OCI-LY3 (cell line): ENCODE measurements at regions not wholly inside any gene's neighbourhood (a gene's known extent, or its start where the extent isn't known, plus 50 kb on each side); places are given as distances from the start of the nearest gene placed in this dataset.

ENCODE experiments used
- H2AFZ ChIP-seq: fragments of 200-600, 300-600 bp; shearing (Covaris generic); 2 replicates; pipeline ENCODE4 v1.6.0; 2014; ENCODE audit warnings: antibody characterized with exemption, low read depth, low read length
- H3K27ac ChIP-seq: fragments of 200-600, 300-600 bp; sonication (generic); 2 replicates; pipeline ENCODE4 v1.5.1; 2014; ENCODE audit warnings: mild to moderate bottlenecking, low read length, moderate library complexity, mixed read lengths
- H3K27me3 ChIP-seq: fragments of 200-600, 300-600 bp; sonication (generic); 2 replicates; pipeline ENCODE4 v1.6.1; 2014; ENCODE audit warnings: low read depth, low read length, mixed read lengths
- H3K36me3 ChIP-seq: fragments of 200-600, 300-600 bp; sonication (generic); replicated peaks from 2 replicates; pipeline ENCODE3; 2014; ENCODE audit warnings: low read depth, low read length, mixed read lengths
- H3K4me1 ChIP-seq: fragments of 300-600, 200-600 bp; sonication (generic); 2 replicates; pipeline ENCODE4 v1.6.1; 2014; ENCODE audit warnings: low read length, mixed read lengths
- H3K4me2 ChIP-seq: fragments of 200-600, 300-600 bp; sonication (generic); 2 replicates; pipeline ENCODE4 v1.6.1; 2014; ENCODE audit warnings: low read length, mixed read lengths
- H3K4me3 ChIP-seq: fragments of 300-600, 200-600 bp; sonication (generic); 2 replicates; pipeline ENCODE4 v1.5.1; 2014; ENCODE audit warnings: antibody characterized with exemption, mild to moderate bottlenecking, low read length, moderate library complexity
- H3K79me2 ChIP-seq: fragments of 300-600, 200-600 bp; shearing (Covaris generic); 2 replicates; pipeline ENCODE4 v1.6.1; 2014; ENCODE audit warnings: mild to moderate bottlenecking, low read length, mixed read lengths
- H3K9ac ChIP-seq: fragments of 300-600, 200-600 bp; shearing (Covaris generic); 2 replicates; pipeline ENCODE4 v1.6.0; 2014; ENCODE audit warnings: mild to moderate bottlenecking, low read length, moderate library complexity
- H3K9me3 ChIP-seq: fragments of 200-600, 300-600 bp; shearing (Covaris generic); 2 replicates; pipeline ENCODE4 v1.6.1; 2014; ENCODE audit warnings: low read length, mixed read lengths; ENCODE audit not compliant: insufficient read depth
- H4K20me1 ChIP-seq: fragments of 200-600, 300-600 bp; sonication (generic); 2 replicates; pipeline ENCODE4 v1.6.1; 2016; ENCODE audit warnings: low read length, mixed read lengths; ENCODE audit not compliant: insufficient read depth
- EZH2phosphoT487 ChIP-seq: fragments of 200-600 bp; shearing (Covaris generic); IDR thresholded peaks from 2 replicates; pipeline ENCODE4 v1.6.1; 2018; ENCODE audit warnings: antibody characterized with exemption, mixed run types, low read depth
- TF ChIP-seq, protein P1 (sequence below): fragments of 200-600, 300-600 bp; sonication (generic); IDR thresholded peaks from 2 replicates; pipeline ENCODE4 v1.5.1; 2014; ENCODE audit warnings: antibody characterized with exemption, low read length, low read depth

DNA sequence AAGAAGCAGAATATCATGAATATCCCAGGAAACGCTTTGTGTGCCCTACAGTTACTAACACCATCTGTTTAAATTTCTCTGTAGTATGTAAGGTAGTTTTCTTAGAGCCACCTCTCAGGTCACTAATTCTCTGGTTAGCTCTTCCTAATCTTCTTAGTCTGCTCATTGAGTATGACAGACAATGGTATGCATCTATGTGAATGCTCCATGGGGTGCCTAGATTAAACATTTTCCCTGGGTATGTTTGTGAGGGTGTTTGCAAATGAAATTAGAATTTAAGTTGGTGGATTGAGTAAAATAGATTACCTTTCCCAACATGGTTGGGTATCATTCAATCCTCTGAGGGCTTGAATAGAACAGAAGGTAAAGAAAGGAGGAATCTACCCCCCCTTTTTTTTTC, 233.0 kb downstream of the PCDH18 start:
- Histone ChIP-seq H3K4me2 (no peak overlapping the region), H3K27ac (no peak overlapping the region), H3K4me3 (no peak overlapping the region), H3K4me1 (no peaks in the 10 kb centered on the region), H3K36me3 (no peaks in the 10 kb centered on the region), H3K27me3 (no peaks in the 10 kb centered on the region), H3K79me2 (no peaks in the 10 kb centered on the region), H4K20me1 (no peaks in the 10 kb centered on the region), H2AFZ (no peak overlapping the region), H3K9ac (no peak overlapping the region), H3K9me3 (no peaks in the 10 kb centered on the region)
- TF ChIP-seq, protein P1, sequence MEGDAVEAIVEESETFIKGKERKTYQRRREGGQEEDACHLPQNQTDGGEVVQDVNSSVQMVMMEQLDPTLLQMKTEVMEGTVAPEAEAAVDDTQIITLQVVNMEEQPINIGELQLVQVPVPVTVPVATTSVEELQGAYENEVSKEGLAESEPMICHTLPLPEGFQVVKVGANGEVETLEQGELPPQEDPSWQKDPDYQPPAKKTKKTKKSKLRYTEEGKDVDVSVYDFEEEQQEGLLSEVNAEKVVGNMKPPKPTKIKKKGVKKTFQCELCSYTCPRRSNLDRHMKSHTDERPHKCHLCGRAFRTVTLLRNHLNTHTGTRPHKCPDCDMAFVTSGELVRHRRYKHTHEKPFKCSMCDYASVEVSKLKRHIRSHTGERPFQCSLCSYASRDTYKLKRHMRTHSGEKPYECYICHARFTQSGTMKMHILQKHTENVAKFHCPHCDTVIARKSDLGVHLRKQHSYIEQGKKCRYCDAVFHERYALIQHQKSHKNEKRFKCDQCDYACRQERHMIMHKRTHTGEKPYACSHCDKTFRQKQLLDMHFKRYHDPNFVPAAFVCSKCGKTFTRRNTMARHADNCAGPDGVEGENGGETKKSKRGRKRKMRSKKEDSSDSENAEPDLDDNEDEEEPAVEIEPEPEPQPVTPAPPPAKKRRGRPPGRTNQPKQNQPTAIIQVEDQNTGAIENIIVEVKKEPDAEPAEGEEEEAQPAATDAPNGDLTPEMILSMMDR: no peak

DNA sequence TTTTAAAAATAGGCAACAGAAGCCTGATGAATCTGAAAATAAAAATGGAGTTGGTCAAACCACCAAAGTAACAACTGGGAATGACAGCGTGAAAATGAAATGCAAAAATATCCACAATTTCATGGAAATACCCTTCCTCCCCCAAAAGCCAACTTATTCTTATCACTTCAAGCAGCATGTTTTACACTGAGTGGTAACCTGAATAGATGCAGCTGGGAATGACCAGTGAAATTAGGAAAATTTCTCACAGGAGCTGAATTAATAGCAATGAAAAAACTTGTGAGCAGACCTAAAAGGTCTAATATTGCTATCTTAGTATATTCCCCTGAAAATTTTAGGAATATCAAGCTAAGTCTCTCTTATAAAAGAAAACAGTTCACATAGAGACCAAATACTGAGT, 239.0 kb downstream of the PCDH18 start:
- H3K4me3 ChIP-seq: no peak overlapping the region
- H3K36me3 ChIP-seq: no peaks in the 10 kb centered on the region
- no peak overlapping the region for H3K27ac ChIP-seq
- H3K4me2 ChIP-seq: no peak overlapping the region
- no peak overlapping the region for H2AFZ ChIP-seq
- TF ChIP-seq, protein P1: no peak
- TF ChIP-seq EZH2phosphoT487: no peak
- H4K20me1 ChIP-seq: no peaks in the 10 kb centered on the region
- no peak overlapping the region for H3K9ac ChIP-seq
- no peaks in the 10 kb centered on the region for H3K79me2 ChIP-seq
- H3K9me3 ChIP-seq: no peaks in the 10 kb centered on the region
- no peaks in the 10 kb centered on the region for H3K27me3 ChIP-seq
- no peaks in the 10 kb centered on the region for H3K4me1 ChIP-seq

DNA sequence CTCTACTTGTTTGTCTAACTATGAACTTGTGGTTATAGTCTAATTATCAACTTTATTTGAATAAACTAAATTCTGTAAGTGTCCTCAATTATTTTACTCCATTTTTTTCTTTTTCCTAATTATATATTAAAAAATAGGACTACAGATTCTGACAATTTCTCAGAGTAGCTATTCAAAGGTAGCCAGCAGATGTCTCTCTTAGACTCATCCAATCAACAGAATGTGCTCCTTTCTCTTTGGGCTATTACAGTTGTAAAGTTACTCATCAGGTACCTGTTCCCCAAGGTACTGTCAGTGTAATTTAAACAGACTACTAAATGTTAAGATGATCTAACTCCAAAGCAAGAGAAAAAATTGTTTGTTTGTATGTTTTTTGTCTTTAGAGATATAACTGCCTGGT, 248.6 kb downstream of the PCDH18 start:
- H3K4me1 ChIP-seq: no peaks in the 10 kb centered on the region
- no peak for TF ChIP-seq EZH2phosphoT487
- TF ChIP-seq, protein P1: peak; percentile 71

DNA sequence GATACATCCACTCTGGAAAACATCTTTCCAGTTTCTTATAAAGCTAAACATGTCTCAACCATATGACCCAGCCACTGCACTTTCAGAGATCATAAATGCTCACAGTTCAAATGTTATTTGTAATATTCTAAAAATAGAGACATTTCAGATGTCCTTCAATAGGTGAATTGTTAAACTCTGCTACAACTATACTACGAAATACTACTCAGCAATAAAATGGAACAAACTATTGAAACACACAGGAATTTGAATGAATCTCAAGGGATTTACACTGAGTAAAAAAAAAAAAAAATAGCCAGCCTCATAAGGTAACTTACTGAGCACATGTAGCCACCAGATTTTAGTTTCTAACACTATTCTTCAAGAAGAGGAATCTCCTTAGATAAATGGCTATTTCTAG, 253.9 kb downstream of the PCDH18 start:
- Histone ChIP-seq H3K9me3 (no peaks in the 10 kb centered on the region), H3K4me1 (no peaks in the 10 kb centered on the region), H4K20me1 (no peaks in the 10 kb centered on the region), H3K79me2 (no peaks in the 10 kb centered on the region), H3K4me3 (no peak overlapping the region), H3K27ac (no peak overlapping the region), H3K4me2 (no peak overlapping the region), H2AFZ (no peak overlapping the region), H3K27me3 (no peaks in the 10 kb centered on the region), H3K36me3 (no peaks in the 10 kb centered on the region), H3K9ac (no peak overlapping the region)
- no peak for TF ChIP-seq EZH2phosphoT487
- TF ChIP-seq, protein P1: no peak

More for the DNA sequence above, 248.6 kb downstream of the PCDH18 start:
- Histone ChIP-seq H3K27ac (no peak overlapping the region), H3K4me3 (no peak overlapping the region), H2AFZ (no peak overlapping the region), H3K9me3 (no peaks in the 10 kb centered on the region), H3K4me2 (no peak overlapping the region), H3K9ac (no peak overlapping the region), H3K79me2 (no peaks in the 10 kb centered on the region), H4K20me1 (no peaks in the 10 kb centered on the region), H3K36me3 (no peaks in the 10 kb centered on the region), H3K27me3 (no peaks in the 10 kb centered on the region)
